Coronary artery (tissue), 2 donors: ENCODE measurements at regions not wholly inside any gene's neighbourhood (a gene's known extent, or its start where the extent isn't known, plus 50 kb on each side); places are given as distances from the start of the nearest gene placed in this dataset.

Experiments
- DNase-seq: peaks from one replicate; pipeline ENCODE4 v3.0.0-alpha.2; 2017; ENCODE audit warnings: low spot score
- H3K27ac ChIP-seq, 2 donors: fragments of 200-600 bp; sonication (generic); one replicate each; pipeline ENCODE4 v1.5.1; 2016 to 2019
- H3K4me3 ChIP-seq: fragments of 200-600 bp; sonication (generic); 2 replicates; pipeline ENCODE4 v1.5.1; 2016; ENCODE audit warnings: mild to moderate bottlenecking, moderate library complexity
- TF ChIP-seq, protein P1 (sequence below): fragments of 200-600 bp; sonication (generic); IDR thresholded peaks from one replicate; pipeline ENCODE4 v1.5.1; 2019; ENCODE audit warnings: antibody characterized with exemption

DNA sequence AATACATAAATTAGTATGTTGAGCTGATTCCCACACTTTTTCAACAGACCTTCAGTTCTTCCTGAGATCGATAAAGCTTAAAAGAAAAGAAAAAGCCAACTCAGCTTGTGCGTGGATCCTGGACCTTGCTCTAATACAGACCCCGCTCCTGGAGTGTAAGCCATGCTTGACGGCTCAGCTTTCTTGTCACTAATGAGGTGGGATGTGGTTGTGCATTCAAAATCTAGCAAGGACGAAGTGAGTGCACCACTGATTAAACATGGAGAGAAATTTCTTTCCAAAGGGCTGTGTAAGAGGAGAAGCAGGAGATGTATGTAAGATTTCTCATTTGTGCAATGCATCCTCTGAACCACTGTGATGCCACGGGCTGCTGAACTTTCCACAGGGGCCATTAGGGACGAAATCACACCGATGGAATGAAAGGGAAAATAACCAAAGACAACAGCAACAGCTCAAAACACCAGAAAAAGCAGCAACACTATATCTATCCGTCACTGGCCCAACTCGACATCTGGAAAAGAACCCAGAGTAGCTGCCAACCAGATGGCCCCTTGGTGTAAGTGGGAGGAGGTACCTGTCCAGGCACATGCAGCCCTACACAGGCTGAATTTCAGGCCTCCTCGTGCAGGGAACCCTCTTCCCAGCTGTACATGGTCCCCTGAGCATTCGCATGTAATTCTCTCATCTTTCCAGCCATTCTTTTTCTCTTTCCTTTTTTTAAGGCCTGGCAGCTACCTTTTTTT lies 178.9 kb downstream of the SREK1 start:
- Histone ChIP-seq H3K4me3 (no peak overlapping the region), H3K27ac (no peak overlapping the region)
- TF ChIP-seq, protein P1, sequence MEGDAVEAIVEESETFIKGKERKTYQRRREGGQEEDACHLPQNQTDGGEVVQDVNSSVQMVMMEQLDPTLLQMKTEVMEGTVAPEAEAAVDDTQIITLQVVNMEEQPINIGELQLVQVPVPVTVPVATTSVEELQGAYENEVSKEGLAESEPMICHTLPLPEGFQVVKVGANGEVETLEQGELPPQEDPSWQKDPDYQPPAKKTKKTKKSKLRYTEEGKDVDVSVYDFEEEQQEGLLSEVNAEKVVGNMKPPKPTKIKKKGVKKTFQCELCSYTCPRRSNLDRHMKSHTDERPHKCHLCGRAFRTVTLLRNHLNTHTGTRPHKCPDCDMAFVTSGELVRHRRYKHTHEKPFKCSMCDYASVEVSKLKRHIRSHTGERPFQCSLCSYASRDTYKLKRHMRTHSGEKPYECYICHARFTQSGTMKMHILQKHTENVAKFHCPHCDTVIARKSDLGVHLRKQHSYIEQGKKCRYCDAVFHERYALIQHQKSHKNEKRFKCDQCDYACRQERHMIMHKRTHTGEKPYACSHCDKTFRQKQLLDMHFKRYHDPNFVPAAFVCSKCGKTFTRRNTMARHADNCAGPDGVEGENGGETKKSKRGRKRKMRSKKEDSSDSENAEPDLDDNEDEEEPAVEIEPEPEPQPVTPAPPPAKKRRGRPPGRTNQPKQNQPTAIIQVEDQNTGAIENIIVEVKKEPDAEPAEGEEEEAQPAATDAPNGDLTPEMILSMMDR, result no peak
- no peak for DNase-seq

DNA sequence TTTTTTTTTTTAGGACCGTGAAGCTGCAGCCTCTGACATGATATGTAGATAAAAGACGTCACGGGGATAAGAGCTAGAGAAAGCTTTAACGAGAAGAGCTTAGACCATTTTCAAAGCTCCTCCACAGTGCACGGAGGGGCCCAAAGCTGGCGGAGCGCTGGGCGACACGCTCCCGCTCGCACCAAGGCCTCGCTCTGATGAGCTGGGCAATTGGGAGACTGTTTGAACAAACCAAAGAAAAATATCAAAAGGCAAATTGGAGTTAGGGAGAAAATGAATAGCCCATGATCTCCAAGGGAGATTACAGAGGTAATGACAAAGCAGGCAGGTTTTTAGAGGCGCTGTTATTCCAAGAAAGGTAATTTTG lies 179.4 kb downstream of the SREK1 start:
- DNase-seq, result no peak
- Histone ChIP-seq H3K27ac (no peak overlapping the region), H3K4me3 (no peak overlapping the region)
- TF ChIP-seq, protein P1, result no peak

DNA sequence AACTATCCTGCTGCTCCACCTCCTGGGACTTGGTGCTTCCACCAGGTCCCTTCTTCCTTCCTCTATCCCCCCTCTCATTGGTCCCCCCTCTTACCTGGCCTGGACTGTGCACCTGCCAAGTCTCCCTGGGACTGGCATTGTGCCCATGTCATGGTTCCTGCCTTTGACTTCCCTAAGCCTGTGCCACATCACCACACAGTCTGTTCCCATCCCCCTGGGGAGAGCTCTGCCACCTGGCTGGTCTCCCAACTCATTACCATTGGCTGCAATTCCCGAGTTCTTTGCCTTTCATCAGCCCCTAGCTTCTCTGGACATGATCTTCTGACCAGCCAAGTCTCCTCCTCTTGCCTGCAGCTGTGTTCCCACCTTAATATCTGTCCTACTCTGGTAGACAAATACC lies 180.3 kb downstream of the SREK1 start:
- no peak for DNase-seq
- no peak overlapping the region for H3K27ac ChIP-seq
- H3K4me3 ChIP-seq, result no peak overlapping the region
- TF ChIP-seq, protein P1, result no peak

DNA sequence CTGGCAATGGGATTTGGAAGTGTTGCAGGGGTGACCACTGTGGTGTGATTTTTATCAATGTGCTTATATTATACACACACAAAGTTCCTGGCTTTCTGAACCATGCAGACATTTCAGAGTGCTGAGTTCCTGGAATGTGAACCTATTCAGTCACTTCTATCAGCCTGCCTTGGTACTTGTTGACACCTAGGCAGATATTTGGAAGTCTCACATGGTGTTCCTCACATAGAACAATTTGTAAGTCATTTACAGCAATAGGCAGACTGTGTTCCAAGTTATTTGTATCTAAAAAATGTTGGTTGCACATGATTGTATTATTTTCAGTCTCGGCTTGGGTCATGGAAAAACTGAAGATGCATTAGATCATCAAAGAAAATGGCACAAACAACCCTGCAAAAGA lies 182.2 kb downstream of the SREK1 start:
- no peak overlapping the region for H3K27ac ChIP-seq
- DNase-seq, result no peak
- TF ChIP-seq, protein P1, result no peak
- no peak overlapping the region for H3K4me3 ChIP-seq

DNA sequence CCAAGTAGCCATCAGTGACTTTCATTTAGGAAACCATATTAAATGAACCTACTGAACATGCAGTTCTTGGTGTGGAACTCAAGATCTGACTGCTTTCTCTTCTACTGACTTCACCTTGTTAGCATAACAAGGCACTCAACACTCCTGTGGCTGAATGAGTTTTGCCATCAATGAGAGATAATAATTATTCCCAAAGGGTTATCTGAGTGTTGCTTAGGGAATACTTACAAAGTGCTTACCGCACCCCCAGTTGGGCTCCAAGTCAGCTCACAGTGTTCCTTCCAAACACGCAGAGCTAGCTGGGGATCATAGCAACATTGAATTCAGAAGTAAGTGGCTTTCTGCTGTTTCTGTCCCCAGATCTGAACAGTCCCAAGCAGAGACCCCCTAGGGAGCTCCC lies 182.9 kb downstream of the SREK1 start:
- Histone ChIP-seq H3K27ac (no peak overlapping the region), H3K4me3 (no peak overlapping the region)
- TF ChIP-seq, protein P1, result no peak
- no peak for DNase-seq

DNA sequence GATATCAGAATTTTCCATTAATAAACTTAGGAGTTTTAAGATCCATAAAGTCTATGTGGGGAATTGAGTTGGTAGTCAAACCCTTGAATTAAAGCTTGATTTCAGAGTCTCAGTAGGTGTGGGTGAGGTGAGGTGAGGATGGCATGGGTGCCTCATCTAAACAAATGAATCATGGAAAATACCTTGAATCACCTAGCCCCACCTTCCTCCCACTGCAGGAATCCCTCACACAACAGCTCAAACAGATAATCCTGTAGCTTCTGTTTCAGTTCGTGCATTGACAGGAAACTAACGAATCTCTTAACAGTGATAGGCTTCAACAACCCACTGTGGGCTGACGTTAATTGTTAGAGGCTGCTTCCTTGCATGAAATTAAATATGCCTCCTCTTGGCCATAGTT lies 185.0 kb downstream of the SREK1 start:
- no peak for DNase-seq
- no peak overlapping the region for H3K27ac ChIP-seq
- H3K4me3 ChIP-seq, result no peak overlapping the region
- TF ChIP-seq, protein P1, result no peak

DNA sequence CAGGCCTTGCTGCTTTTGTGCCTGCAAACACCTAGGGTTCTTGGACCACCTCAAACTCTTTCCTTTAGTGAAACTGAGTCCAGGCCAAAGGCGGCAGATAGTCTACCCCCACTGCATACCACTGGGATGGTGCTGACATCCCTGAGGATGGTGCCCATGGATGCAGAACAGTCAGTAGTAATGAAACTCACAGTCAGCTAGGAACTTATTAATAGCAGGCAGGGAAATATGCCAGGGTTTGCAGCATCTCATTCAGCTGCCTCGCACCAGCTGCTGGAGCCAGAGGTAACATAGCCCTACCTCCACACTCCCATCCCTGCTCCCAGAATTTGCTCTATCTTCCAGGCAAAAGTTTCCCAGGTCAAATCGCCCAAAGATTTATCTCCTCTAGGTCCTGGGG lies 189.1 kb downstream of the SREK1 start:
- no peak for DNase-seq
- TF ChIP-seq, protein P1, result no peak
- Histone ChIP-seq H3K4me3 (no peak overlapping the region), H3K27ac (no peak overlapping the region)
